B cell (primary cell): ENCODE measurements at regions not wholly inside any gene's neighbourhood (a gene's known extent, or its start where the extent isn't known, plus 50 kb on each side); places are given as distances from the start of the nearest gene placed in this dataset.

Source experiments
- CTCF ChIP-seq: fragments of 200-600 bp; IDR thresholded peaks from one replicate; pipeline ENCODE4 v1.8.0; 2022; ENCODE audit warnings: antibody characterized with exemption, mild to moderate bottlenecking
- EZH2 ChIP-seq: IDR thresholded peaks from 2 replicates; pipeline ENCODE4 v1.6.1; 2012; ENCODE audit warnings: borderline replicate concordance, low read depth, mild to moderate bottlenecking, moderate library complexity, low read length; ENCODE audit not compliant: insufficient read depth, poor library complexity, severe bottlenecking

DNA sequence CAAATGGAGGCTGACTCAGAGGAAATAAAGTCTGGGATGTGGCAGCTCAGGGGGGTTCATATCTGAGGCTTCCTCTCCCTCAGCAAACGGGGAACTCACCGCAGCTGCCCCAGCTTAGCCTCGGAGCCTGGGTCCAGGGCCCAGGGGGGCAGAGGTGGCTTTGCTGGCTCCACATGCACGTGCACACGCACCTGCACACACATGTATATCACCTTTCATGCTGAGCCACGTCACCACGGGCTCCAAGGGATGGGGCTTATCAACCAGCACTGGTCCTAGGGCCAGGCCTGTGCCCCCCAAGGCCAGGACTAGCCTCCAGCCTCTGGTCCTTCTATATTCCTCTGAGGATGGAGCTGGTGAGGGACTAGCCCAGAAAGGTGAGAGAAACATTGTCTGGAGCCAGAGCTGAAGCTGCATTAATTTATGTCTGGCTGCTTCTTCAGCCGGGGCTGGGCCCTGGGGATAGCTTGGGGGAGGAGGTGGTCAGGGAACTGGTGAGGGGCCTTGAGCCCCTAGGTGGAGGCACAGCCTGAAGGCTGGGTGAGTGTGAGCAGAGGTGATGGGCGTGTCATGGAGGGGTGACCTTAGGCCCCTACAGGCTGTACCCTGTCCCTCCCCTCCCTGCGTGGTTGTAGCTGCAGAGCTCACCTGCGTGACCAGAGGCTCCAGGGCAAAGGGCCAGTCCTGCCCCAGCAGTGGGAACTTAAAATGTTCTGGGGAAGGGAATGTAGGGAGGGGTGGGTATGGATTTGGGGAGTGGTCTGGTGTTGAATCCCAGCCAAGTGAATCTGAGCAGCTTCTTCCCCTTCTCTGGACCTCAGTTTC is 520.8 kb downstream of the PTPRU start:
- TF ChIP-seq CTCF (no peak), EZH2 (no peak)
